Epithelial cell of esophagus (primary cell): ENCODE measurements at regions not wholly inside any gene's neighbourhood (a gene's known extent, or its start where the extent isn't known, plus 50 kb on each side); places are given as distances from the start of the nearest gene placed in this dataset.

Source experiments
- DNase-seq: peaks from one replicate; pipeline ENCODE4 v3.0.0; 2010; ENCODE audit warnings: low read depth
- H3K4me3 ChIP-seq: 2 replicates; pipeline ENCODE4 v1.5.1; 2011; ENCODE audit warnings: mild to moderate bottlenecking, low read length, control low read depth
- CTCF ChIP-seq: IDR thresholded peaks from 2 replicates; pipeline ENCODE4 v1.5.1; 2011; ENCODE audit warnings: low read depth, mild to moderate bottlenecking, low read length, control low read depth, inconsistent platforms; ENCODE audit not compliant: insufficient read depth; ENCODE audit errors: missing control alignments

- no peak overlapping the region for H3K4me3 ChIP-seq
- no peak for TF ChIP-seq CTCF
Measured at GRCh38 chr2:242020196-242021004, 150.9 kb downstream of the RTP5 start.

GRCh38 chr2:242022550-242023290 lies 153.2 kb downstream of the RTP5 start:
- DNase-seq, result no peak
- TF ChIP-seq CTCF, result no peak
- H3K4me3 ChIP-seq, result no peak overlapping the region

More at GRCh38 chr2:242020196-242021004, 150.9 kb downstream of the RTP5 start:
- no peak for DNase-seq

- no peak overlapping the region for H3K4me3 ChIP-seq
- DNase-seq, result no peak
- no peak for TF ChIP-seq CTCF
Measured at GRCh38 chr2:242024751-242025355, 155.3 kb downstream of the RTP5 start.

GRCh38 chr2:242027676-242028450 lies 158.3 kb downstream of the RTP5 start:
- H3K4me3 ChIP-seq, result no peak overlapping the region
- TF ChIP-seq CTCF, result no peak
- no peak for DNase-seq

GRCh38 chr2:242029422-242030225 lies 160.1 kb downstream of the RTP5 start:
- no peak overlapping the region for H3K4me3 ChIP-seq
- DNase-seq, result no peak
- no peak for TF ChIP-seq CTCF

GRCh38 chr2:242030226-242030575 lies 160.7 kb downstream of the RTP5 start:
- no peak for TF ChIP-seq CTCF
- DNase-seq, result no peak
- H3K4me3 ChIP-seq, result no peak overlapping the region
